CD4-positive, alpha-beta T cell treated with Interferon gamma for 1 hour (primary cell): ENCODE measurements at regions not wholly inside any gene's neighbourhood (a gene's known extent, or its start where the extent isn't known, plus 50 kb on each side); places are given as distances from the start of the nearest gene placed in this dataset.
"Not testable (repeated sequence)": the region's sequence is repeated elsewhere in the genome, so short reads cannot be mapped to it uniquely, and the experiment has no call there.

ENCODE experiments used
- DNase-seq: peaks from one replicate; pipeline ENCODE4 v3.0.0-alpha.2; 2020

DNA sequence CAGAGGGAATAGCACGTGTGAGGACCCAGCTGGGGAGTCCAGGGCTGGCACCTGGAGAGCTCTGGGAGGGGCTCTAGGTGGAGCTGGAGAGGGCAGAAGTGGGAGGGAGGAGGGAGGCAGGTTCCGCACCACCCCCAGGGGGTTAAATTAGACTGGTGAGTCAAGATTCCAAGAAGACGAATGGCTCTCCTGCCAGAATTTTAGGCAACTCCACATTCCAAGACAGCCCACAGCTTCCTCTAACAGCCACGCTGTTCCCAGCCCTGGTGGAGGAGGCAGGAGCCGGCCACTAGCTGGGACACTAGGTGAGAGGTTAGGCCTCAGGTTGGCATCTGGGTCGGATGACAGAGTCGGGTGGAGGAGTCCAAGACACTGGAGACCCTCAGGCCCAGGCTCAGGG, 60.2 kb downstream of the TFAP2C start:
- DNase-seq, result no peak

DNA sequence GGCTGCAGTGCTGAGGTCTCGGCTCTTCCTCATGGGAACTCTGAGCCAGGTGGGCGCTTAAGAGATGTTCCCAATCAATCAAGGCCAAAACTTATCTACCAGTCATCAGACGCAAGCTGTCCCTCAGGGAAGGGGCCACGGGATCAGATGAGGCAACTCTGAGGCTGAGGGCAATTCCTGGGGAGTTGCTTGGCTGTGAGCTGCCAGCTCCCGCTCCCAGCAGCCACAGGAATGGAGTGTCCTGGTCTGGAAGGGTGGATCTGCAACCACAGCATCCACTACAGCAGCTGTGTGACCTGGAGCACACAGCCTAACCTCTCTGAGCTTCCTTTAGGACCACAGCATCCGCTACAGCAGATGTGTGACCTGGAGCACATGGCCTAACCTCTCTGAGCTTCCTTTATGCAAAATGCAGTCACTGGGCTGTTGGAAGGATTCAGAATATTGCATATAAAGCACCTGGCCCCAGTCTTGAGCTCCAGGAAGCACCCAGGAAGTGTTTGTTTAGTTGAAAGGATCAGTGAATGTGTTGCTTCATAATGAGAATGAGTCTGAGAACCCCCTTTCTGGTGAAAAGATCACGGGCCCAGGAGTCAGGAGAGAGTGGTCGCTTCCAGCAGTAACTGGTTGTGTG, 60.9 kb downstream of the TFAP2C start:
- DNase-seq, result no peak

DNA sequence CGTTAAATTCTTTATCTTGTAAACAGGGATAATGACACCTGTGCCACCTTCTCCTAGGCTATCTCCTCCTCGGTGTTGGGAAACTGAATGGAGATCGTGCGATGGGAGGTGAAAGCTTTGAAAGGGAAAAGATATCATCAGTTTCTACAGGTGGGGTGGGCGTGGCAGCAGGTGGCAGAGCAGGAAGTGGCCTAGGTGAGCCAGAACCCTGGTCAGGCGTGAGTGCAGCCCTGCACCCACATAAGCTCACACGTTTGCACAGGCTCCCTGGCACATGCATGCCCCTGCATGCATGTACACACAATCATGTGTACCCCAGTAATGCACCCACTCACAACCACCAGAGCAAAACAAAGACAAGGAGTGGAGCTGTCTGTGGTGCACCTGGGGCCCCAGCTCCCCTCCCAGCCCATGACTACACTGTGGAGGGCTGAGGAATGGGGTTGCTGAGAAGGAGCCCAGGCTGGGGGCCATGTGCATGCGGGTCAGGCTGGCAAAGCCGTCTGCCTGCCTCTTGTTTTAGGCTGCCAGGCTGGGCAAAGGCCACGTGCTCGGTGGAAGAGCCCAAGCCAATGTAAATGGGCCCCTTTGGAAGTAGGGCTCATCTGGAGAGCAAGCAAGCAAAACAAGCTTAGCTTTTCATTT, 61.5 kb downstream of the TFAP2C start:
- no peak for DNase-seq

DNA sequence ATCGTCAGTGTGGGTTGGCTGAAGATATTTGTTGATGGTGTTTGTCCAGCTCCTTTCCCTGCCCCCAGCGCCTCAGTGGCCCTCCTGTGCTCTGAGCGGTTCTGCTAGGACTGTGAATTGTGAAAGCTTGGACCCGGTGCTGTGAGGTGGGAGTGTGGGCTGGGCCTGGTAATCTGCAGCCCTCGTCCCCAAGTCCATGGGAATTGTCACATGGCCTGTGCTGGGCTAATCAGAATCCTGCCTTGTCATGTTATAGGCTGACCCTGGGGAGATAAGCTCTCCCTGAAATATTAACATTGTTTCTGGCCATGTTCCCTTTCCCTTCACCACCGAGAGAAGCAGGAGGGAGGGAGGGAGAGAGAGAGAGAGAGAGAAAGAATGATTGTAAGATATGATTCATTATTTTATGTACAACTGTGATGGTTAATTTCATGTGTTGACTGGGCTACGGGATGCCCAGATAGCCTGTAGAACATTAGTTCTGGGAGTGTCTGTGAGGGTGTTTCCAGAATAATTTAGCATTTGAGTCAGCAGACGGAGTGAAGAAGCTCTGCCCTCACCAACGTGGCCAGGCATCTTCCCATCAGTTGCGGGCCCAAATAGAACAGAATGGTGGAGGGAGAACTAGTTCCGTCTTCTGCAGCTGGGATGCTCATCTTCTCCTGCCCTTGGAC, 62.4 kb downstream of the TFAP2C start:
- no peak for DNase-seq

DNA sequence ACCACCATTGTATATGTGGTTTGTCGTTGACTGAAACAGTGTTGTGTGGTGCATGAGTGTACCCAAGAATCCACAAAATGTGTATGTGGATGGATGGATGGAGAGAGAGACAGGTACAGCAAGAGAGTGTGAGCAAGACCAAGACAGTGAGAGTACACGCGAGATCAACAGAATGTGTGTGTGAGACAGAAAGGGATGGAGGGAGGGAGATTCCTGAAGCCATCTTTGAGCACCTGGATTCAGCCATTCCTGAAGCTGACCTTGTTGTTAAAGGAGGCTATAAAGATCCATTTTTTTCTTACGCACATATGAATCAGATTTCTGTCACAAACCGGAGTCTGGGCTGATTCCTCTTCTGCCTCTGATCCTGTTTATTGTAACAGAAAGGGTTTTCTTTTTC, 64.1 kb downstream of the TFAP2C start:
- DNase-seq, result no peak

DNA sequence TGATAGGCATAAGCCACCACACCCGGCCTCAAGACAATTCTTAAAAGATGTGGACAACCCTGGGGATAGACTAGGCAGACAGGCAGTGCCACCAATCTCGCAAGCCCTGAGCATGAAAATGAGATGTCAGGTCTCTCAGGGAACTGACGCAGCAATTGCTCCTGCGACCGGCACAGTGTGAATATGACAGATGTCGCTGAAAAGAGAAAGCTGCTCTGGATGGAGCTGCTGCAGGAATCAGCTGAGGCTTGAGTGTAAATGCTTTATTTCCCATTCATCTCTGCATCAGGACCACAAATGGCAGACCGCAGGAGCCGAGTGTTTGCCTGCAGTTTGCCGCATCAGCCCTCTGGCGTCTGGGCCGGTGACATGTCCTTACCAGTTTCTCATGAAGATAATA, 68.4 kb downstream of the TFAP2C start:
- DNase-seq, result no peak

DNA sequence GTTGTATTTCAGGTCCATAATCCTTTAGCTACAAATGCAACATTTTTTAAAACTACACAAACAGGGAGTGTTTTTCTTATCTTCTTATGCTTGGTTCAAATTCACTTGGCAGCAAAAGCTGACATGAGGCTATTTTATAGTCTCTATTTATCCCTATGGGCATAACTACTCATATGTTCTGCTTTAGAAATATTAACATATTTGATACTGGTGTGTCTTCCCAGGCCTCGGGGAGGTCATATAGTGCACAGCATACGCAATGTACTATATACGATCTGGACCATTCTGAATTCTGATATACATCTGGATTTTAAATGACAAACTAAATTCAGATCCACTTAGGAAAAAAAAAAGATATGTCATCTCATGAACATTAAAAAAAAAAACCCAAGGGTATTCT, 69.2 kb downstream of the TFAP2C start:
- no peak for DNase-seq

DNA sequence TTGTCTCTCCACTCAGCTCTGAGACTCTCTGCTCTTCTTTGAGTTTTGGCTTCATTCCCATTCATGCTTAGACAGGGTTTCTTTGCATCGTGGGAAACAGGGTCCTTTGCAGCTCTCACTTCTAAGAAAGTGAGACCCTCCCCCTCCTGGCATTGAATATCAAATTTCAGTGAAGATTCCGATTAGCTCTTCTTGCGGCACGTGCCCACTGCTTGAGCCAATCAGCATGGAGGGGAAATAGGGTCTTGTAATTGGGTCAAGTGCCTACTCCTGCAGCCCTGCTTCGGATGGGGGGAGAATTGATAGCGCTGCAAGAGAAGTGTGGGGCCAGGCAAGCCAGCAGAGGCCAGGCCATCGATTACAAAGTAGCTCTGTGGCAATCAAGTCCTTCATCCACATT, 69.6 kb downstream of the TFAP2C start:
- no peak for DNase-seq

DNA sequence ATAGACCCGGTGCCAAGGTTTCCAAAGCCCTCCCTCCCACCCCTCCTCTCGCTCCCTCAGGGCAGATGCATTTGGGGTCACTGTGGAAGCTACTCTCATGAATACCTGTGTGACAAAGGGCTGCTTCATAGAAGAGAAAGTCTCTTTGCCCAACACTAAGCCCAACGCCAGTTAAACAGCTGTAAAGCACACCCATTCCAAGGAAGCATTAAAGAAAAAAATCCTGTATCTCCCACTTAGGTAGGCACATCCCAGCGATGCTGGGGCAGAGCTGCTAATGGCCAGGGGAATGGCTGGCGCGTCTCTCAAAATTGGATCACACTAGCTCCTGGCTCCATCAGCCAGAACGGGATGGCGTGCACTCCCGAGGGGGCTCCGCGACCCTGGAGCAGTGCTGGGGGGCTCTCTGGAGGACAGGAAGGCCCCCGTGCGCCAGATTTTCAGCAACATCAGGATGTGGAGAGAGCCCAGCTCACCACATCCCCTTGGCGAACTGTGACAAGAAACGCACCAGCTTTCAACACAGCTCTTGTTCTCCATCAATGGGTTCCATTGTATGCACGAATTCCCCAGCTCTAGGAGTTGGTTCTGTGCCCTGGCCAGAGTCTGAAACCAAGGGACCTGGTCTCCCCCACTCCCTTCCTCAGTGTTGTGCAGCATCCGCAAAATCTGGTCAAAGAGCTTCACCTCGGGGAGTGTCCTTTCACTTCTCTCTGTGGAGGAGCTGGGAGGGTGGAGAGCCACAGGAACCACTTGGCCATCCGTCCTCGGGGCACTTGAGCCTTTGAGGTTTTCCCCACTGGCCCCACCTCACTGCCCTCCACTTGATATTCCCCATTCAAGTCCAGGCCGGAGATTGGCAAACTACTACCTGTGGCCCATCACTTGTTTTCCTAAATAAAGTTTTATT, 74.1 kb downstream of the TFAP2C start:
- no peak for DNase-seq

DNA sequence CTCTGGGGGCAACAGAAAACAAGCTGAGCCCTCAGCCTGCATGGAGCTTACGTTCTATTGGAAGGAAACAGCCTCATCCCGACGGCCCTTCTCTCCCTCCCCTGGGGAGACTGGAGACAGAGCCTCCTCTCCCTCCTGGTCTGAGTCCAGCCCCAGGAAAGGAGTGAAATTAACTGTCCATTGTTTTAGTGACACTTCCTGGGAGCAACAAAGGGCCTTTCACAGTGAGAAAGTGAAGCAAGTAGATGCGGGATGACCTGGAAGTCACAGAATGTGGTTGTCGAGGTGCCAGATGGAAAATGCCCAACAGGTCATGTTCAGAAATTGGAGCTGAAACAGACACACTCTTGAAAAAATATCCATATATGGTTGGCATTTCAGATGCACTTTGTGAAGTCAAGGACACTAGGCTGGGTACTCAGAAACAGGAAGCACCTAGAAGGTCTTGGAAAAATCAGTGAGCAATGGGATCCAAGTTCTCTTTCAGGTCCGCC, 77.8 kb downstream of the TFAP2C start:
- DNase-seq, result no peak

DNA sequence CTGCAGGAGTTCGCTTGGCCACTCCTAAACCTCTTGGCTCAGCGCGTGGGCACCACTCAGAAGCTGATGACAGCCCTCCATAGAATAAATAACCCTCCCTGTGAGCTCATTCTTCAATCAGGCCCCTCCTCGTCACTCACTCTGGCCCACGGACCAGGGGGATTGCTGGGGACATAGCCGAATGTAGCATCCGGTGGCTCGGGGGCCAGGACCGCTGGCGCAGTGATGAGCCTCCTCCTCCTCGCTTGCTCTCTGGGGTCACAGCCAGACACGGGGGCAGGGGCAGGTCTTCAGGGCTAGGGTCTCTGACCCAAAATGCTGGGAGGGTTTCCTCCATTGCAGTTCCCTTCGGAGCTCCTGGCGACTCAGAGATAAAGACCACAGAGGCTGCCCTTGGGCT, 79.9 kb downstream of the TFAP2C start:
- DNase-seq, result no peak

DNA sequence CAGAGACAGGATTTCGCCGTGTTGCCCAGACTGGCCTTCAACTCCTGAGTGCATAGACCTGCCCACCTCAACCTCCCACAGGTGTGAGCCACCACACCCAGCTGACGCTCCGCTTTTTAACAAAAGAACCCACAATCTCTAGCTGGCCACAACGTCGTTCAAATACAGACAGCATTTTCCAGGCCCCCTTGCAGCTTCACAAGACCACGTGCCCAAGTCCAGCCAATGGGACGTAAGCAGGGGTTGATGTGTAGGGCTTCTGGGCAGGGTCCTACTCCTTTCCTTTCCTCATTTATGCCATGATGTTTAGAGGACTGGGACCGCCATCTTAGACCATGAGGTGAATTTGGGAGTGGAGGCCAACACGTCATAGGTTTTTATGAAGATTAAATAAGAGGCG, 81.0 kb downstream of the TFAP2C start:
- no peak for DNase-seq

DNA sequence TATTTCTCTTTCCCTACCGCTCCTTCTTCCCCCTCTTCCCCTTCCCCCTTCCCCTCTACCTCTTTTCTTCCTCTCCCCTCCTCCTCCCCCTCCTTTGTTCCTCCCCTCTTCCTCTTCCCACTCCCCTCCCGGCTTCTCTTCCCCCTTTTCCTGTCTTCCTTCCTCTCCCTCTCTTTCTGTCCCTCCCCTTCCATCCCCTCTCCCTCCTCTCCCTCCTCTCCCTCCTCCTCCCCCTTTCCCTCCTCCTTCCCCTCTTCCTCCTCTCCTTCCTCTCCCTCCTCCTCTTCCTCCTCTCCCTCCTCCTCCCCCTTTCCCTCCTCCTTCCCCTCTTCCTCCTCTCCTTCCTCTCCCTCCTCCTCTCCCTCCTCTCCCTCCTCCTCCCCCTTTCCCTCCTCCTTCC, 81.5 kb downstream of the TFAP2C start:
- DNase-seq, result not testable (repeated sequence)

DNA sequence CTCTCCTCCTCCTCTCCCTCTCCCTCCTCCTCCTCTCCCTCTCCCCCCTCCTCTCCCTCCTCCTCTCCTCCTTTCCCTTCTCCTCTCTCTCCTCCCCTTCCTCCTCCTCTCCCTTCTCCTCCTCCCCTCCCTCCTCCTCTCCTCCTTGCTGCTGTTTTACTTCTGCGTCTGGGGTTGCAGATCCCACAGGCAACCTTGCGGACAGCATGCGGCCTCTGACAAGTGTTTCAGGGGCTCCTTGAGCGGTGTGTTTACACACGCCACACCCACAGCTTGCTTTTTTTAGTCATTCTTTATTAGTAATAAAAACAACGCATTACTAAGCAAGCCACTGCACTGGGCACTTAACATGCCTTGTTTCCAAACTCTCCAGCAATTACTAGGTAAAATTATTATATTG, 81.9 kb downstream of the TFAP2C start:
- no peak for DNase-seq

DNA sequence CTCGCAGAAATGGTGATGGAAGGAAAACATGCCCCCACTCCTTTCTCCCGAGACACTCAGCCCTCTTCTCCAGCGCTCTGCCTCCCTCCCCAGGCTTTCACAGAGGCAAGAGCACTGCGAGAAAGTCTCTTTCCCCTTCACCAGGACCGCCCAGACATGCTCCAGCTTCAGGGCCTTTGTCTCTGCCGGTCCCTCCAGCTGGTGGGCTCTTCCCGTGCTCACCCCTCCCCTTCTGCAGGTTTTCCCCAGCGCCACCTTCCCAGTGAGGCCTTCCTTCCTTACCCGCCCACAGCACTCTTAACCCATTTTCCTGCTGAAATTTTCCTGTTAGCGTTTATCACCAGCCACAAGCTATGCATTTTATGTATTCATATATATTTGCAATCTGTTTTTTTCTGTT, 86.2 kb downstream of the TFAP2C start:
- DNase-seq, result no peak

DNA sequence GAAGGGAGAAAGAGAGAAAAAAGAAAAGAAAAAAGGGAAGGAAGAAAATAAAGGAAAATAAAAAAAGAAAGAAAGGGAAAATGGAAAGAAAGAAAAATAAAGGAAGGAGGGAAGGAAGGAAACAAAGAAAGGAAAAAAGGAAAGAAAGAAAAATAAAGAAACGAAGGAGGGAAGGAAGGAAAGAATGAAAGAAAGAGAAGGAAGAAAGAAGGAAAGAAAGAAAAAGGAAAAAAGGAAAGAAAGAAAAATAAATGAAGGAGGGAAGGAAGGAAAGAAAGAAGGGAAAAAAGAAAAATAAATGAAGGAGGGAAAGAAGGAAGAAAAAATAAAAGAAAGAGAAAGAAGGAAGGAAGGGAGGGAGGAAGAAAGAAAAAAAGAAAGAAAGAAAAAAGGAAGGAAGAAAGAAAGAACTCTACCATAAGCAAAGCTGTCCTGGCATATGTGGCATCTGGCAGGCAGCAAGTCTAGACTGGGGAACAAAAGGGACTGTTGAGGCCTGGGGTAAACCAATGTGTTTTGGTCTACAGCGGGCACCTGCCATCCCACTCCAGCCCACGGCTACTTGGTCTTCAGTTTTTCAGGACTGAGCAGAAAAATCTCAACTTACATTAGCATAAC, 86.9 kb downstream of the TFAP2C start:
- DNase-seq, result no peak

DNA sequence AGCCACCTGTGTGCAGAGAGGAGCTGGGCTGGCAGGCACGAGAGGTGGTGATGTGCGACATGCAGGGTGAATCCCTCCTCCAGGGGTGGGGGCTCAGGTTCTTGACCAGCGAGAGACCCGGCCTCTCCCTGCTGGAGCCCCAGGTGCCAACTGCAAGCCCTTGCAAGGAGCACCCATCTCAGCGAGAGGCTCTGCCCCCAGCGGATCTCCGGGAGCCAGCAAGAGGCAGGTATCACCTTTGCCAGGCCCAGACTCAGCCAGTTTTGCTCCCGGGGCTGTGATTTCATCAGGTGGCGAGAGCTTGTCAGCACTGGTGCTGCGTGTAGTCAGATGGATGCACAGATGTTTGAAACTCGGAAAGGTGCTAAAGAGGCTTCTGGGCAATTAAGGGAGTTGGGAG, 87.7 kb downstream of the TFAP2C start:
- no peak for DNase-seq

DNA sequence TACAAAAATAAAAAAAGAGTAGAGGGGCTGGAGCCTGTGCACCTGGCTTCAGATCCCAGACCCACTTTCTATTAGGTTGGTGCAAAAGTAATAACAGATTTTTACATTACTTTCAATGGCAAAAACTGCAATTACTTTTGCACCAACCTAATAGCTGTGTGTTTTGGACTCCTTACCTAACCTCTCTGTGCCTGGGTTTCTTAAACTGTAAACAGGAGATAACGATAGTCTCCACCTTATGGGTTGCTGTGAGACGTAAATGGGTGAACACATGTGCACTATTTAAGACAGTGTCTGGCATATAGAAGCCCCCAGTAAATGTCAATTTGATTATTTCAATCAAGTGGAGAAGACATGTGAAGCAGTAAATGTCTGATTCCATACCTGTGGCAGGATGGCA, 89.7 kb downstream of the TFAP2C start:
- DNase-seq, result no peak

DNA sequence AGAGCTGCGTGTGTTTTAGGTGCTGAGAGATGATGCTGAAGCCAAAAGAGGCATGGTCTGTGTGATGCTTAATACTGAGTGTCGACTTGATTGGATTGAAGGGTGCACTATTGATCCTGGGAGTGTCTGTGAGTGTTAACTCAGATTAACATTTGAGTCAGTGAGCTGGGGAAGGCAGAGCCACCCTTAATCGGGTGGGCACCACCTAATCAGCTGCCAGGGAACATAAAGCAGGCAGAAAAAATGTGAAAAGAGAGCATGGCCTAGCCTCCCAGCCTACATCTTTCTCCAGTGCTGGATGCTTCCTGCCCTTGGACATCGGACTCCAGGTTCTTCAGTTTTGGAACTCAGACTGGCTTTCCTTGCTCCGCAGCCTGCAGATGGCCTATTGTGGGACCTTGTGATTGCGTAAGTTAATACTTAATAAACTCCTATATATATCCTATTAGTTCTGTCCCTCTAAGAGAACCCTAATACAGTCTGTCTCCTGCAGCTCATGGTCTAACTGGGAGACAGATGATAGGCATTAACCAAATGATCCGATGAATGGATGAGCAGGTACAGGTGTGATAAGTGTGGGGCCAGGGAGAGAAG, 91.6 kb downstream of the TFAP2C start:
- DNase-seq, result no peak

DNA sequence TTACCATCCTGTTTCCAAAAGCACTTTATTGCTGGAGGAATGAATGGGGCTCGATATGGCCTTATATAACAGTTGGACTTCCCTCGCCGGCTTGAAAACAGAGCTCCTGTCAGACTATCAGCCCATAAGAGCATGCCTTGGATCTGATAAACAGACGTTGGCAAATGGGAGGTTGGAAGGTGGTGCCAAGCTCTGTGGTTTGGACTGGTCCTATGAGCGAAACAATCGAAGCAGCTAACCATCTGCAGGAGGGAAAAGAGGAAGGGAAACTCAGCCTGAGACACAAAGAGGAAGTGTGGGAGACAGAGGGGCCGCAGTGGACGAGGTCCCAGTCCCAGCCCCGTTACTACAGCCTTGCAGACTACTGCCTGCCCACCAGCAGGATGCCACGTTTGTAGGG, 92.9 kb downstream of the TFAP2C start:
- peak; percentile 15 for DNase-seq

DNA sequence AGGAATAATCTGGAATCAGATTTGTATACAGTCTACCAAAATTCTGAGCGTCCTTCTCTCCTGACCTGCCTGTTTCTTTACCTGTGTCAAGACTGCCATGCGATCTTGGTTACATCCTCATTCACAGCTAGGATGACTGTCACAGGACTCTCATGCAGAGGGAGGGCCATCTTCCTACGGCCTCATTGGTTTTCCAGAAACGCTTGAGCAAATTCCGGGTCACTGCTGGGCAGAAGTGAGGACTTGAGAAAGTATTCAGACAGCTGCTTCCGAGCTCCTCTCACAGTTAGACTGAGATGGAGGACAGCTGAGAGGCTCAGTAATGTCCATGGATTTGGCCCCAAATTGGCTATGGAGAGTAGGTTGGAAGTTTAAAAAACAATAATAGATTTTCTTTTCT, 94.2 kb downstream of the TFAP2C start:
- DNase-seq, result no peak

DNA sequence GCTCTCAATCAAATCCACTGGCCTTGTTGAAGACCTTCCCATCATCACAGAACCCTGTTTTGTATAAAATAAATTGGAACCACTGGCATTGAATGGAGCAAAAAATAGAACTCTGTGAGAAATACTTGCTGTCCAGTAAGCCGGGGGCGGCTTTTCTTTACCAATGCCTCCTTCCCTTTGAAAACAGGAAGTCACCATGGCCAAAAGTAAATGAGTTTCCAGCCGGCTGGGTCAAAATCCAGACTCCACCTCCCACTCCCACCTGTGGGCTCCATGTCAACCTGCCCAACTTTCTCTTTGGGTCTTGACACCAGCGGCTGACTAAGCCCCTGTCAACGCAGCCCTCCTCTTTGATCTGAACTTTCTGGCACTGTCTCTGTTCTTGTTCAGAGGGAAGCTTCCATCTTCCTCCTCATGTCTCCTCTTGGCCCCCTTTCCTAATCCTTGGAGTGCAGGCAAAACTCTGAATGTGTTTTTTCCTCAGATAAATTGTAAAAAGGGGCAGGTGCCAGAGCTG, 95.2 kb downstream of the TFAP2C start:
- DNase-seq, result no peak
